NCI-H1092 treated with DMSO at 0.1 percent for 48 hours (cell line): ENCODE measurements at regions not wholly inside any gene's neighbourhood (a gene's known extent, or its start where the extent isn't known, plus 50 kb on each side); places are given as distances from the start of the nearest gene placed in this dataset.

Experiments
- DNase-seq: peaks from one replicate; lab custom pipeline; 2025; lab: John Stamatoyannopoulos, UW

DNA sequence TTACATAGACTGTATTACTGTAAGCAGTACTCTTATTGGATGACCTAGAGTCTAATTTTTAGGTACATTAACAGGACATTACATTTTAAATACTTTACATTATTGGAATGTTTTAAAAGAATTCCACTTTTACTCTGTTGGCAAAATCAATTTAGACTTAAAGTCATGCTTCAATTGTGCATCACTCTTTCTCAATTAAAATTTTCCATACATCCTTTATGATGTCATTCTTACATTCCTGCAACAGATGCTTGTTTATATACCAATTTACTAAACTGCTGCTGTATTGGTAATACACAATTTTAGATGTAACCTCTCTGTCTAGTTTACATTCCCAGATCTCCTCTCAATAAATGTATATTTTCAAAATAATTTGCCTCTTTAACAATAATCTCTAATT lies 440.1 kb downstream of the ZEB2 start:
- no peak for DNase-seq

DNA sequence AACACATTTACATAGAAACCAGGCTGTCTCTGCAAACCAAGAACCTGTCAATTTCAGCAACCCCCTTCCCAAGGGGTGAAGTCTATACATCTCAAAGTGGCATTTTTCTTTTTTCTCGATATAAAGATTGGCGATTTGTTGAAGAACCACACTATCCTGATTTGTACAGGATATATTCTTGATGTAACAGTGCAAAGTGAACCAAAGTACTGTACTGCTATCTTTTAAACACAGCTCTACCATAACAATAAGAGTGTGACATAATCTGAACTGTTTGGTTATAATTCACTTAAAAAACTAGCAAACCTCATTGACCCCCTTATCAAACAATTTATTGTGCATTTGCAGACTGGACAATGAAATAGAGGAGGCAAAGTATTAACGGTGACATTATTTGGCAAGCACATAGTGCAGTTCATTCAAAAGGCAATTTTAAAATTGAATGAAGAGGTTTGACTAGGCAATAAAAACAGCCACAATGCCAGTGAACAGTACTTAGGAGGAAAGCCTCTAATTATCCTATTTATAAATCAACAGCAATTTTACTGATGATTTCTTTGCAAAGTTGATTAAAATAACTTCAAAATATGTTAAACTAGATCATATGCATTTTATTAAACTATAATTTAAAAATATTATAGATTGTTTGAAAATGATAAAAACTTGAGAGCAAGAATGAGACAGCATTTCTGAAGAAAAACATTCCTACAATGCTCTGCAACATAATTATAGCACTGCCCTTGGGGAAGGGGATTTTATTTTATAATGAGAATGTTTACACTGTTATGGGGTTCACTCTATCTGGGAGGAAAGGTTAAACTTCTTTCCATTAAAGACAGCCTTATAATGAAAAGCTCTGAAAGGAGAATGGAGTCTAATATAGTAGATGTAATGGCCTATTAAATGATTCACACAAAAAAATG lies 440.9 kb downstream of the ZEB2 start:
- DNase-seq: peak; percentile 30

- DNase-seq: no peak
Observed at GRCh38 chr2:144078106-144078505, 441.8 kb downstream of the ZEB2 start.

DNA sequence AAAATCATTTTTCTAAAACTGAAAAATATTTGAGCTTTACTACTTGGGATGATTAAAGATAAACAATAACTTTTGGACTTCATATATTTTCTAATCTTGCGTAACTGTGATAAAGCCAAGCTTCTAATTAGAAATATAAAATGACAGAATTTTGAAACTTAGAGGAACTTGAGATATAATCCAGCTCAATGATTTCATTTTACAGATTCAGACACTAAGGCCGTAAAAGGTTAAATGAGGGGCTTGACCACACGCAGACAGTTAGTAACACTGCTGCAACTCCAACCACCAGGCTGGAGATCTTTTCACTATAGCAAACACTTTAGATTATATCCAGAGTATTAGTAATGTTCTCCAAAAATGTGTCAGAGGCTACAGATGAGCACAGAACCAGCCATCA lies 445.5 kb downstream of the ZEB2 start:
- DNase-seq: no peak

GRCh38 chr2:144071461-144071860 lies 448.5 kb downstream of the ZEB2 start:
- no peak for DNase-seq

- no peak for DNase-seq
Observed at GRCh38 chr2:144067506-144067905, 452.4 kb downstream of the ZEB2 start.

DNA sequence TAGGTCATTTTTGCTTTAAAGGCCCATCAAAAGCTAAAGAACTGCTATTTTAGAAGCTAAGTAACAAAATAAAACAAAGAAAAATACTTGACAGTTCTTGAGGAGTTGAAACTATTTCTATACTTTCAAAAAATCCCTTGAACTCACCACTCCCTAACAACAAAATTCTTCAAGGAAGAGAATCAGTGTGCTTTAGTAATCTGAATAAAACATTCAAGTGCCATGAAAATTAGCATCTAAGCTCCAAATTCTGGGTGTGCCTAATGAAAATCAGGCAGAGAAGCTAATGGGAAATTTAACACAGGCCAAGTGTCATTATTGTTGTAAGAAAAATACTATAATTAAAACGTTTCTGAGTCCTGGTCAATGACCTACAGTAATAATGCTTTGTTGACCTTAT lies 456.3 kb downstream of the ZEB2 start:
- no peak for DNase-seq

DNA sequence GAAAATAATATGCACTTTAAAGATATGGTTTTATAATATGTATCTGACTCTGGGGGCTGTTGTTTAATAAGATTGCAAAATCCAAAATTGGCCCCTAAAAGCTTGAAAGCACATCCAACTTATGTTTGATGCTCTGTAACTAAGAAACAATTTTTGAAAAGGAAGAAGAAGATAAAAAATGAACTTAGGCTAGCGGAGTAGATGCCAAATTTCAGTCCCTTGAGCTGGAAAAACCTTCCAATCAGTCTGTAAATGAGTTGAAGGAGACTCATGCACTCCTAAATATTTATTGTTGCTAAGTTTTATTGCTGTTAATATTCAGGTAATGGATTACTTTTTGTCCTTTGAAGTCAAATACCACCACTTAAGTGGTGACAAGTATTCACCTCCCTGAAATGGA lies 465.0 kb downstream of the ZEB2 start:
- DNase-seq: no peak

DNA sequence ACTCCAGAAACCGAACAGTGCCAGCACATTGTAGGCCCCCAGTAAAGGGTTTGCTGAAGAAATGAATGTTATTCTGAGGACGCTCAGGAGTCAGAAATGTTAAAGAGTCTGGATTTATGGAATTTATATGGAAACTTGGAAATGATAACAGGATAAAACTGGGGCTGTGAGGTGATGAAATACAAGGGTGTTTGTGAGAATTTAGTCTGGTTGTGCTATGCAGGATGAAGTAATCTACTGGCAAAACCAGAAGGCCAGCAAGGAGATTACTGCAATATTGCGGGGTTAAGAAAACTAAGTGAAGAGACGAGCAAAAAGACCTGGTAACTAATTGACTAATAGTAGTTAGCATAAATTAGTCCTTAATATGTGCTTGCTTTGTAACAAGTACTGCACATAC lies 467.8 kb downstream of the ZEB2 start:
- no peak for DNase-seq

GRCh38 chr2:144049137-144049536 lies 470.8 kb downstream of the ZEB2 start:
- no peak for DNase-seq

DNA sequence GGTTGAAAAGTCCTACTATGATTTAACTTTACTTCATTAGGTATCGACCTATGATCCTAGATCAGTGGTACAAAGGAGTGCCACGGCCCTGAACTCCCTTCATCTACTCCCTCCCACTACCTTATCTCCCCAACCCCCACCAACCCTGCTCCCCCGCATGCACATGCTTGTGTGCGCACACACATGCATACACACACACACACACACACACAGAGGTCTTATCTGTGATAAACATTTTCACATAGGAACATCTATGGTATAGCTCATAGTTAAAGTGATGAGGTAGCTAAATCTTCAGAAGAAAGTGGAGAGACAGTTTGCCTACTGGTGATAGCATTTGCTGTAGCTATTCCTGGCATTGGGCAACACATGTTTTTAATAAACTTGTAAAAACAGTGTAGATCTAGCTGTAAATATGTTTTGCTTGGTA lies 471.3 kb downstream of the ZEB2 start:
- no peak for DNase-seq

GRCh38 chr2:144042751-144043150 lies 477.2 kb downstream of the ZEB2 start:
- no peak for DNase-seq

DNA sequence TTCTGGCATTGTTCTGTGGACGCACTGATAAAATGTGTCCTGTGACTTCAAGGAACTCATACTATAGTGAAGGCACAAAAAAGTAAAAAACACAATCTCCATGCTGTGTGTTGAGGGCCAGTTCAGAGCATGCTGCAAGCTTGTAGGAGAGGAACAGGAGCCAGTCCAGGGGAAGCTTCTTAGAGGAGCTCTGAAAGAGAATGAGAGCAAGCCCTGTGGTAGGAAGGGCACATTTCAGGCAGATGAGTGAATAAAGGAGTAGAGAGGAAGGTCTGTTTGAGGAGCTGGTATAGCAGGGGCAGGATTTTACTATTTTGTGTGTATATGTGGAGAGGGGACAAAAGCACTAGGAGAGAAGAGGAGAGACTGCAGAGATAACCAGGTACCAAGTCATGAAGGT lies 478.3 kb downstream of the ZEB2 start:
- DNase-seq: no peak

DNA sequence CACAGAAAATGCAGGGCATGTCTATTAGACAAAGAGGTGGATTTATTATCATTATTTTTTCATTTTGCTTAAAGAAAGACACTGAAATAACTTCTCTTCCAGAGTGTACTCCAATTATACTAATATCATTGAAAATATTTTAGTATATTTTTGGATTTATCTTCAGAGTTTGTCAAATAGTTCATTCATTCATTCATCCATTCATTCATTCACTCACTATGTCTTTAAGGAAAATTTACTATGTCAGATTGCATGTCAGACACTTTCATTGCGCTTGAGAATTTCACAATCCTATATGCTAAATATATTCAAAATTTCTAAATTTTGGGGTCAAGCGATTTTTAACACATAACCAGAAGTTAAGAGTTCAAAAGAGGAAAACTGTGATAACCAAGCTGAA lies 479.1 kb downstream of the ZEB2 start:
- no peak for DNase-seq

DNA sequence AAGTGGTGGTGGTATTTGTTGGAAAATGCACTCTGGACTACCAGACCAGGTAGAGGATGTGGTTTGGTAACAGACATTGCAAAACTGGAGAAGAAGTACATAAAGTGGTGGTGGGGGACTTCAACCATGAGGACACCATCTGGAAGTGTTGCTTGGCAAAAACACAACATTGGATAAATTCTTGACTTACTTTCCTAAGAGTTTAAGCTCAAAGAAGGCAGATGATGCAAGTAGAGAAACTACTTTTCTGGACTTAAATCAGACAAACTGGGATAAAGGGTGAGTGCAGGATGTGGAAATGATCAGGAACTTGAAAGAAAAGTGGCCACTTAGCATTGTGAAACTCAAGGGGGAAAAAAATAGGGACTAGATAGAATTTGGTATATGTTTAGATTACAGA lies 487.4 kb downstream of the ZEB2 start:
- DNase-seq: no peak

DNA sequence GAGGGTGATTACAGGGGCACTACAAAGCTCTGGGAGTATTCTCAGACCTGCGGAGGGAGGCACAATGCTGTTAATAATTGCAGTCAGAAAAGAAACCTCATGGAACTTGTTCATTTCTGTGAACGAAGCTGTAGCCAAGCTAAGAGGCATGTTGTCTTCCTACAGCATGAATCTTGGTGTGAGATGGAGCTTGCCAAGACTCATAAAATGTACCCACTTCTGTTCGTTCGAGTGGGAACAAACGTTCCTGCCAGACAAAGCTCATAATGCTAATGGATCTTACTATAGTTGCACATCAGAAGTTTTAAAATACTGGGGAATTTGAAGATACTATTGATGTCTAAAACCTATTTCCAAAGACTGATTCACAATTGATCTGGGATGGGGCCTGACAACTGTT lies 489.1 kb downstream of the ZEB2 start:
- no peak for DNase-seq

- DNase-seq: no peak
Observed at GRCh38 chr2:144027593-144027992, 492.3 kb downstream of the ZEB2 start.

GRCh38 chr2:144026753-144027152 lies 493.2 kb downstream of the ZEB2 start:
- no peak for DNase-seq

- DNase-seq: no peak
Observed at GRCh38 chr2:144020047-144020446, 499.9 kb downstream of the ZEB2 start.

DNA sequence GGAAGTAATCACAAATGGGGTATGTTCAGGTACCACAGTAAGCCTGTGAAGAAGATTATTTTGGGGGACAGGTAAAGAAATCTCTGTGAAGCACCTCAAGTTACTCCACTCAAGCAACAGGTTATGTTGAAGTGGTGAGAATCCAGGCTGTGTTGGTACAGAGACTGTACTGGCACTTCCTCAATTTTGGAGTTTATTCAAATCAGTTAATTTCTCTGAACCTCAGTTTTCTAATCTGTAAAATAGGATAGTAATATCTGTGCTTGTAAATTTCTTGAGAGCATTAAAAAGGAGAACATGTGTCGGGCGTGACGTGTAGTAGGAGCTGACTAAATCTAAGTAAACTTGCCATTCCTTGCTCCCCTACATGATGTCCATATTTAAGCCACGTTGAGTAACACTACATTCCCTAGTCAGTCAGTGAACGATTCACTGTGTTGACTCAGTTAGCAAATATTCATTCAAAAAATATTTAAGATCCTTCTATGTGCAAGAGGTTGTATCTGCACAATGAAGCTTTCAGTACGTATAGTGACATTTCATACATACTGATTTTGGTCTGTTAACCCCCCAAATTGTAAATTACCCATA lies 504.2 kb downstream of the ZEB2 start:
- DNase-seq: no peak

- DNase-seq: no peak
Observed at GRCh38 chr2:144015036-144015435, 504.9 kb downstream of the ZEB2 start.

GRCh38 chr2:144014103-144014502 lies 505.8 kb downstream of the ZEB2 start:
- DNase-seq: no peak

GRCh38 chr2:144012304-144012703 lies 507.6 kb downstream of the ZEB2 start:
- DNase-seq: no peak

DNA sequence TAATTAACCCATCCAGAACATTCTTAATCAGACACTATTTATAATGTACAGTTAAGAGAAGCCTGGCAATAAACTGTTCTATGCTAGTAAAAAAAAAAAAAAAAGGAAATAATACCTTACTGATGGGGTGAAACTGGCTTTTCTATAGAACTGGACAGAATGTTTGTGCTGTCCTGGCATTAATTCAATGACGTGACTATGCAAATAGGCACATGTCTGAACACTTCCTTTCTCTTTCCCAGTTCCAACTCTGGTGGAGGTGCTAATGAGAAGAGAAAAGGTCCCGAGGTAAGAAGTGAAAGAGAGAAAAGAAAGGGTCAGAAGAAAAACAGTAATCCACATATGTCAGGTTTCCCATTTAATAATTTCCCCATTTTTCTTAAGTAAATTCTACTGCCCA lies 508.4 kb downstream of the ZEB2 start:
- no peak for DNase-seq
